ENCODE measurements at regions not wholly inside any gene's neighbourhood (a gene's known extent, or its start where the extent isn't known, plus 50 kb on each side); places are given as distances from the start of the nearest gene placed in this dataset.

GRCh38 chr17:52228823-52229222, 70.3 kb upstream of the CA10 start:
- TF ChIP-seq CTCF (IDR thresholded peaks at IDR 0.05; ENCODE audit: low read depth, low read length), result no peak
- no peak for TF ChIP-seq EZH2phosphoT487 (IDR thresholded peaks at IDR 0.05; ENCODE audit: low read depth)
